H9 (cell line): ENCODE measurements at regions not wholly inside any gene's neighbourhood (a gene's known extent, or its start where the extent isn't known, plus 50 kb on each side); places are given as distances from the start of the nearest gene placed in this dataset.

Experiments used
- DNase-seq: peaks from one replicate; pipeline ENCODE4 v3.0.0-alpha.2; 2017
- H2AFZ ChIP-seq: one replicate; pipeline ENCODE4 v1.6.1; 2013; ENCODE audit warnings: mild to moderate bottlenecking, low read length, control low read depth, moderate library complexity
- H2AK5ac ChIP-seq: 2 replicates; pipeline ENCODE4 v1.6.1; 2013; ENCODE audit warnings: low read length, control low read depth, mixed read lengths; ENCODE audit not compliant: insufficient read length
- H2BK120ac ChIP-seq: one replicate; pipeline ENCODE4 v1.6.1; 2013; ENCODE audit warnings: low read depth, mild to moderate bottlenecking, low read length, control low read depth, inconsistent platforms; ENCODE audit not compliant: poor library complexity, severe bottlenecking
- H2BK12ac ChIP-seq: 2 replicates; pipeline ENCODE4 v1.6.1; 2013; ENCODE audit warnings: low read length, control low read depth, mixed read lengths, low read depth; ENCODE audit not compliant: insufficient read length
- H2BK15ac ChIP-seq: 2 replicates; pipeline ENCODE4 v1.6.1; 2013; ENCODE audit warnings: low read depth, low read length, control low read depth
- H2BK20ac ChIP-seq: one replicate; pipeline ENCODE4 v1.6.1; 2013; ENCODE audit warnings: low read depth, mild to moderate bottlenecking, low read length, control low read depth, inconsistent platforms; ENCODE audit not compliant: poor library complexity, severe bottlenecking
- H2BK5ac ChIP-seq: 2 replicates; pipeline ENCODE4 v1.6.1; 2013; ENCODE audit warnings: low read length, control low read depth, mixed read lengths; ENCODE audit not compliant: insufficient read length
- H3K14ac ChIP-seq: 2 replicates; pipeline ENCODE4 v1.6.1; 2013; ENCODE audit warnings: low read length, control low read depth; ENCODE audit not compliant: insufficient read depth
- H3K18ac ChIP-seq: 2 replicates; pipeline ENCODE4 v1.6.1; 2013; ENCODE audit warnings: low read depth, mild to moderate bottlenecking, mixed read lengths, low read length, control low read depth; ENCODE audit not compliant: insufficient read length
- H3K23ac ChIP-seq: 2 replicates; pipeline ENCODE4 v1.6.1; 2013; ENCODE audit warnings: low read length, control low read depth, mixed read lengths, low read depth; ENCODE audit not compliant: insufficient read length
- H3K23me2 ChIP-seq: 2 replicates; pipeline ENCODE4 v1.6.1; 2013; ENCODE audit warnings: low read depth, mild to moderate bottlenecking, mixed read lengths, low read length, control low read depth; ENCODE audit not compliant: insufficient read length, poor library complexity, severe bottlenecking
- H3K27ac ChIP-seq: 2 replicates; pipeline ENCODE4 v1.5.1; 2013; ENCODE audit warnings: low read length, control low read depth, mixed read lengths, low read depth; ENCODE audit not compliant: insufficient read length
- H3K27me3 ChIP-seq: 2 replicates; pipeline ENCODE4 v1.6.1; 2013; ENCODE audit warnings: low read length, control low read depth, inconsistent platforms; ENCODE audit not compliant: insufficient read depth
- H3K4ac ChIP-seq: 2 replicates; pipeline ENCODE4 v1.6.1; 2013; ENCODE audit warnings: low read depth, mild to moderate bottlenecking, control low read depth, inconsistent platforms, low read length, moderate library complexity
- H3K4me1 ChIP-seq: 2 replicates; pipeline ENCODE4 v1.6.1; 2013; ENCODE audit warnings: low read length, control low read depth, inconsistent platforms; ENCODE audit not compliant: insufficient read depth
- H3K4me2 ChIP-seq: 2 replicates; pipeline ENCODE4 v1.6.1; 2013; ENCODE audit warnings: low read length, control low read depth, mixed read lengths; ENCODE audit not compliant: insufficient read length, insufficient read depth
- H3K56ac ChIP-seq: 2 replicates; pipeline ENCODE4 v1.6.1; 2013; ENCODE audit warnings: low read depth, mild to moderate bottlenecking, mixed read lengths, low read length, control low read depth; ENCODE audit not compliant: insufficient read length
- H3K79me1 ChIP-seq: 2 replicates; pipeline ENCODE4 v1.6.1; 2013; ENCODE audit warnings: low read depth, mild to moderate bottlenecking, moderate library complexity, low read length, control low read depth, inconsistent platforms; ENCODE audit not compliant: insufficient read depth, poor library complexity, severe bottlenecking
- H3K79me2 ChIP-seq: 2 replicates; pipeline ENCODE4 v1.6.1; 2013; ENCODE audit warnings: low read length, control low read depth, inconsistent platforms; ENCODE audit not compliant: insufficient read depth
- H3K9ac ChIP-seq: 2 replicates; pipeline ENCODE4 v1.6.1; 2013; ENCODE audit warnings: low read length, control low read depth, mixed read lengths; ENCODE audit not compliant: insufficient read length; ENCODE audit errors: extremely low read depth
- H3K9me3 ChIP-seq: one replicate; pipeline ENCODE4 v1.6.1; 2013; ENCODE audit warnings: low read depth, low read length, inconsistent platforms; ENCODE audit not compliant: control insufficient read depth
- H3T11ph ChIP-seq: one replicate; pipeline ENCODE4 v1.6.1; 2013; ENCODE audit warnings: mild to moderate bottlenecking, low read length, control low read depth, inconsistent platforms
- H4K20me1 ChIP-seq: one replicate; pipeline ENCODE4 v1.6.1; 2013; ENCODE audit not compliant: control insufficient read depth, insufficient read length, insufficient read depth
- H4K5ac ChIP-seq: 2 replicates; pipeline ENCODE4 v1.6.1; 2013; ENCODE audit warnings: low read depth, mild to moderate bottlenecking, mixed read lengths, low read length, control low read depth; ENCODE audit not compliant: insufficient read length
- H4K8ac ChIP-seq: replicated peaks from 2 replicates; pipeline ENCODE4 v1.6.1; 2013; ENCODE audit warnings: low read length, control low read depth, mixed read lengths, low read depth; ENCODE audit not compliant: insufficient read length
- H4K91ac ChIP-seq: 2 replicates; pipeline ENCODE4 v1.6.1; 2013; ENCODE audit warnings: low read depth, mild to moderate bottlenecking, moderate library complexity, mixed read lengths, low read length, control low read depth; ENCODE audit not compliant: insufficient read length
- H3K27ac Mint-ChIP-seq, 3 experiments: 2 replicates in 2 of 3; 3 replicates in 1 of 3; pipeline ENCODE4 v1.8.0; 2020 to 2021; ENCODE audit warnings: mixed read lengths in 3 of 3, mild to moderate bottlenecking in 1 of 3, moderate library complexity in 1 of 3
- H3K27me3 Mint-ChIP-seq: 2 replicates; pipeline ENCODE4 v1.8.0; 2021; ENCODE audit warnings: low read depth, mild to moderate bottlenecking, moderate library complexity, mixed read lengths
- H3K36me3 Mint-ChIP-seq, 3 experiments: 2 replicates in 2 of 3; 3 replicates in 1 of 3; pipeline ENCODE4 v1.8.0; 2020 to 2021; ENCODE audit warnings: low read depth in 3 of 3, mixed read lengths in 3 of 3; ENCODE audit not compliant: insufficient read depth in 1 of 3
- H3K4me1 Mint-ChIP-seq, 2 experiments: 2 replicates each; pipeline ENCODE4 v1.8.0; 2020; ENCODE audit warnings: mixed read lengths in 2 of 2
- H3K4me3 Mint-ChIP-seq, 2 experiments: 2 replicates in 1 of 2; 3 replicates in 1 of 2; pipeline ENCODE4 v1.8.0; 2020 to 2021; ENCODE audit warnings: mild to moderate bottlenecking in 2 of 2, mixed read lengths in 2 of 2, moderate library complexity in 1 of 2
- H3K9me3 Mint-ChIP-seq, 2 experiments: 2 replicates in 1 of 2; 3 replicates in 1 of 2; pipeline ENCODE4 v1.8.0; 2020; ENCODE audit warnings: mild to moderate bottlenecking in 2 of 2, mixed read lengths in 2 of 2, moderate library complexity in 1 of 2
- WGBS: extraction: QIAGEN DNeasy Blood & Tissue Kit; methylation state at CpG from one replicate; pipeline ENCODE4 v1.1.7; 2013; ENCODE audit warnings: missing lambda C conversion rate, low lambda C conversion rate, mixed read lengths; ENCODE audit not compliant: insufficient read length; ENCODE audit errors: extremely low coverage; 5-methylcytosine and 5-hydroxymethylcytosine counted together
- TF ChIP-seq, protein P1 (sequence below): fragments of 200-600 bp; sonication (generic); conservative IDR thresholded peaks from 3 replicates; pipeline ENCODE4 v1.8.0; 2021; ENCODE audit warnings: antibody characterized with exemption, mild to moderate bottlenecking

DNA sequence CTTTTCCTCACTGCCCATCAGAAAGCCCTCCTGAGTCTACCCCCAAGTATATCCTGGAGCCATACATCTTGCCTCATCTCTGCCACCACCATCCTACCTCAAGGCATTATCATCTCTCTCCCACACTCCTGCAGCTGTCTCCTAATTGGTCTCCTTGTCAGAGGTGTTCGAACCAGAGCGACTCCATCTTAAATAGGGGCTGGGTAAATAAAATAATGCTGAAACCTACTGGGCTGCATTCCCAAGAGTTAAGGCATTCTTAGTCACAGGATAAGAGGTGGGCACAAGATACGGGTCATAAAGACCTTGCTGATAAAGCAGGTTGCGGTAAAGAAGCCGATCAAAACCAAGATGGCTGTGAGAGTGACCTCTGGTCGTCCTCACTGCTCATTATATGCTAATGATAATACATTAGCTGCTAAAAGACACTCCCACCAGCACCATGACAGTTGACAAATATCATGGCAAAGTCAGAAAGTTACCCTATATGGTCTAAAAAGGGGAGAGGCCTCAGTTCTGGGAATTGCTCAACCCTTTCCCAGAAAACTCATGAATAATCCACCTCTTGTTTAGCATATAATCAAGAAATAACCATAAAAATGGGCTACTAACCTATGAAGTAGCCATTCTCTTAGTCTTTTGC, 97.0 kb upstream of the C16orf82 start:
- Histone ChIP-seq H2BK20ac (no peak overlapping the region), H4K20me1 (no peaks in the 10 kb centered on the region), H3K27ac (no peak overlapping the region), H3K27me3 (no peaks in the 10 kb centered on the region), H3K79me1 (no peaks in the 10 kb centered on the region), H3T11ph (no peak overlapping the region), H3K14ac (no peak overlapping the region), H2BK5ac (no peak overlapping the region), H3K79me2 (no peaks in the 10 kb centered on the region), H3K18ac (no peak overlapping the region), H2AFZ (no peak overlapping the region), H3K56ac (no peak overlapping the region), H4K5ac (no peak overlapping the region), H3K4me2 (no peak overlapping the region), H3K4me1 (no peaks in the 10 kb centered on the region), H2BK15ac (no peak overlapping the region), H3K9ac (no peak overlapping the region), H2BK12ac (no peak overlapping the region), H3K9me3 (no peaks in the 10 kb centered on the region), H2AK5ac (no peak overlapping the region), H3K23me2 (no peaks in the 10 kb centered on the region), H3K23ac (no peak overlapping the region), H3K4ac (no peak overlapping the region), H2BK120ac (no peak overlapping the region), H4K91ac (no peak overlapping the region), H4K8ac (no peak overlapping the region)
- no peaks in the 10 kb centered on the region; a peak in 1 of 4 replicates for H3K4me1 Mint-ChIP-seq
- H3K9me3 Mint-ChIP-seq = no peaks in the 10 kb centered on the region; a peak in 1 of 5 replicates
- no peak overlapping the region for H3K27ac Mint-ChIP-seq
- no peaks in the 10 kb centered on the region for H3K36me3 Mint-ChIP-seq
- TF ChIP-seq, protein P1, sequence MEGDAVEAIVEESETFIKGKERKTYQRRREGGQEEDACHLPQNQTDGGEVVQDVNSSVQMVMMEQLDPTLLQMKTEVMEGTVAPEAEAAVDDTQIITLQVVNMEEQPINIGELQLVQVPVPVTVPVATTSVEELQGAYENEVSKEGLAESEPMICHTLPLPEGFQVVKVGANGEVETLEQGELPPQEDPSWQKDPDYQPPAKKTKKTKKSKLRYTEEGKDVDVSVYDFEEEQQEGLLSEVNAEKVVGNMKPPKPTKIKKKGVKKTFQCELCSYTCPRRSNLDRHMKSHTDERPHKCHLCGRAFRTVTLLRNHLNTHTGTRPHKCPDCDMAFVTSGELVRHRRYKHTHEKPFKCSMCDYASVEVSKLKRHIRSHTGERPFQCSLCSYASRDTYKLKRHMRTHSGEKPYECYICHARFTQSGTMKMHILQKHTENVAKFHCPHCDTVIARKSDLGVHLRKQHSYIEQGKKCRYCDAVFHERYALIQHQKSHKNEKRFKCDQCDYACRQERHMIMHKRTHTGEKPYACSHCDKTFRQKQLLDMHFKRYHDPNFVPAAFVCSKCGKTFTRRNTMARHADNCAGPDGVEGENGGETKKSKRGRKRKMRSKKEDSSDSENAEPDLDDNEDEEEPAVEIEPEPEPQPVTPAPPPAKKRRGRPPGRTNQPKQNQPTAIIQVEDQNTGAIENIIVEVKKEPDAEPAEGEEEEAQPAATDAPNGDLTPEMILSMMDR = no peak
- H3K27me3 Mint-ChIP-seq = peaks cover under 1% of the 10 kb centered on the region
- no CpG with 5 or more reads among the region's 6 CpGs for WGBS
- no peak overlapping the region for H3K4me3 Mint-ChIP-seq
- no peak for DNase-seq
